Amniotic epithelial cell (primary cell): ENCODE measurements at regions not wholly inside any gene's neighbourhood (a gene's known extent, or its start where the extent isn't known, plus 50 kb on each side); places are given as distances from the start of the nearest gene placed in this dataset.

ENCODE experiments used
- DNase-seq: peaks from one replicate; pipeline ENCODE4 v3.0.0-alpha.2; 2010; ENCODE audit warnings: low read depth

DNA sequence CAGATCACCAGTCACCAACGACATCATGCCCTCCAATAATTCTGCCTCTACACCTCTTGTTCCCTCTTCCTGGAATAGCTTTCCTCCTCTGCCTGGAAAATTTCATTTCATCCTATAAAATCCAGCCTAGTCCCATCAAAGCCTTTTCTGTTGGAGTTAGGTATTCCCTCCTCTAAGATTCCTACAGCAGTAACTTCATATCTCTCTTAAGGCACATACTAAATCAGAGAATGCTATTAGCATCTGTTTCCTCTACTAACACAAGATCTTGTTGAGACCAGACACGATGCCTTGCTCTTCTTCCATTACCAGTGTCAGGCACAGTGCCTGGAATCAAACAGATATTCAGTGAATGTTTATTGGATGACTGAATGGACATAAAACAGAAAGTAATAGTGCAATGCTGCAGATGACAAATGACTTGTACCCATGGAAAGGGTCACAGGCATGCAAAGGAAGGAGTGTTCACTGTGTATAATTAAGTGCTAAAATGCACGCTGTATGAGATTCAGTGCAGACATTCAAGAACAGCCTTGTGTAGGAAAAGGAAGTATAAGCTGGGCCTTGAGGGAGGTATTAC, 342.0 kb upstream of the ACVR2A start:
- no peak for DNase-seq

DNA sequence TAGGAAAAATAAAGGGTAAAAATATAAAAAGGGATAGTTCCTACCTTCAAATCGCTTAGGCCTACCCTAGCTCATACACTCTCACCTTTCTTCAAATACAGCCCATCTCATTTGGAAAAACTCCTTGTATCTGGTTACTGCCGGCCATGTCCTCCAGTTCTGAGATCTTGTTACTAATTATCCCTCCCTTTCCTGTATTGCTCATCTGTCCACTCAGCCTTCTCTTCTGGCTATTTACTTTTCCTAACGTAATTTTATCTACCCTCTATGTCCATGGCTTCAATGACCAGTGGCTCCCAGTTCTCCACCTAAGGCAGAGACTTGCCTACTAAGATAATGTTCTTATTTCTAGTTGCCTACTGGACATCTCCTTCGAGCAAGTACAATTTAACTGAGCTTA, 342.9 kb upstream of the ACVR2A start:
- no peak for DNase-seq

DNA sequence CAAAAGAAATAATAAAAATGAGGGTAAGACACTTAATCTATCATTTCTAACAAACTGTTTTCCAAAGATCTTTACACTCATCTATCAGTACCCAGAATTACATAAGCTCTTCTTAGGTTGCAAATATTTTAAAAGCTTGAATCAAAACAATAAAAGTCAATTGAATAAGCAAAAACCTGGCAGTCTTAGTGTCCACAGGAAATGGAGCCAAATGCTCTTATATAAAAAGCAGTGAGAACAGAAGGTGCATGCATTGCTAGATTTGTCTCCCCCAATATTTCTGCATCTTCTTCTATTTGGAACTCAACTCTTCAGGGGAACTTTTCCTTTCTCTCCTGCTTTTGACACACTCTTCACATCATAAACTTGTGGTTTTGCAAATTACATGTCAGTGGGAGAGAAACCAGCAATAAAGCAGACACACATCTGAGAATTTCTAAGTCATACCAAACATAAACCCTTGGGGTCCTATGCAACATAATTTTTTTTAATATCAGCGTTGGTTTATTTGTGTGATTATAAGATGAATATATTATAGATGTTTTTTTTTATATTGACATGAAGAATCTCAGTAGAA, 343.9 kb upstream of the ACVR2A start:
- DNase-seq = no peak

DNA sequence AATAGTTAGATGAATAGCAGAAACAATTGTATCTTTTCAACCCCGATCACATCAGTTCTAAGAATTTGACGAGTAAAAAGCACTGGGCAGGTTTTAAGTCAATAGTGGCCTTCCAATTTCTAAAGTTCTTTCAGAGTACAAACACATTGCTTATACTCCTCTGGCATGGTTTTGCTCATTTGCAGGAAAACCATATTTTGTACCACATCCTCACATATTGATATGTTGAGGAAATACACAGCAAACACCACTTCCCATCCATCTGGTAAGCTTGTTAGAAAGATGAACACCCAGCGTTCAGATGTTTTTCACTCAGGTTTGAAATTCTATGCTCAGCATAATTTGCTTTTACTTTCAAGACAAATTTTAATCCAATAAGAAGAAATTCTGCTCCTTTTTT, 344.6 kb upstream of the ACVR2A start:
- no peak for DNase-seq

DNA sequence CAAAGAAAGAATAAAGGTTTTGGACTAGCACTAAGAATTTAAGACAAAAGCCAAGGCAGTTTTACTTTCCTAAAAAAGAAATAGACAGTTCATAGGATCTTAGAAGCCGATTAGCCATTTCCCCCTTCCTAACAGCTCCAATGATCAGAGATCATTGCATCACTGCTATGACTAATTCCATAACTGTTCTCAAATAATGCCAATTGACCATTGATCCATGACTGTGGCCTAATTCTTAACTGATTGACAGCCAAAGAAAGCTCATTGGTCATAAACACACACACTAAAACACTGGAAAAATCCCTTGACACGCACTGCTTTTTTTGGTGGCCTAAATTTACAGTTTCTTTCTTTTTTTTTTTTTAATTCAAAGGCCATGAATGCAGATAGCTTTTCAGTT, 345.0 kb upstream of the ACVR2A start:
- no peak for DNase-seq

DNA sequence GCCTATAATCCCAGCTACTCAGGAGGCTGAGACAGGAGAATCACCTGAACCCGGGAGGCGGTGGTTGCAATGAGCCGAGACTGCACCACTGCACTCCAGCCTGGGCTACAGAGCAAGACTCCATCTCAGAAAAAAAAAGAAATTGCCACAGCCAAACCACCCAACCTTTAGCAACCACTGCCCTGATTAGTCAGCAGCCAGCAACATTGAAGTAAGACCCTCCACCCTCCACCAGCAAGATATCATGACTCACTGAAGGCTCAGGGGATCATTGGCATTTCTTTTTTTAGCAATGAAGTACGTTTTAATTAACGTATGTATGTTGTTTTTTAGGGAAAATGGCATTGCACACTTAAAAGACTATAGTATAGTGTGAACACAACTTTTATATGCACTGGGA, 349.1 kb upstream of the ACVR2A start:
- peak; percentile 8 for DNase-seq

DNA sequence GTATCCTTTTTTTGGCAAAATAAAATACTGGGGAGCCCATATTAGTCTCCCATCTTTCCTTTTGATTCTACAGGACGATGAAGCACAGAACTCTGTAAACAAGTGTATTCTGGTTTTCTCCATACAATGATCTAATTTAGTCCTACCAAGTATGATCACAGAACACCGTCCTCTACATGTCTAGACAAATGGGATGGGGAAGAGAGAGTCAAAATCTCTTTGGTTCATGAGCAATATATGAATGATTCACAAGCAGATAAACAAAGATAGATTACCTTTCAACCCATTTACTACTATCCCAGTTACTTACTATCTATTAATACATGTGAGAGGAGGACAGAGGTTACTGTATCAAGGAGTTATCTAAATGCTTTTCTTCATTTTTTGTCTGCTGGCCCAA, 352.4 kb upstream of the ACVR2A start:
- no peak for DNase-seq

DNA sequence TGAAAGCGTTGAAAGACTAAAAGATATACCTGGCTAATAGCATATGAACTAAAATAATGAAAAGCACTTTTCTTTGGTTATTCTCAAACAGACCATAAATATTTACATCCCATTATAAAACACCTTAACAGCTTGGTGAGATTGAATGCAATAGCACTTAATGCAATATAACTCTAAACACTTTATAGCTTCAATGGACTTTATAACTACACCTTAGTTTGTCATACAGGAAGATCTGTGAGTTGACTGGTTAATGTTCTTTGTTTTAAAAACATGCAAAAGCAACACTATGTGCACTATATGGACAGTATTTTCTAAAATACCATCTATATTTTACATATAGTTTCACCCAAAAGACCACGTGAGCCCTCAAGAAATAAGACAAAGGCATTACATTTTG, 353.3 kb upstream of the ACVR2A start:
- no peak for DNase-seq

DNA sequence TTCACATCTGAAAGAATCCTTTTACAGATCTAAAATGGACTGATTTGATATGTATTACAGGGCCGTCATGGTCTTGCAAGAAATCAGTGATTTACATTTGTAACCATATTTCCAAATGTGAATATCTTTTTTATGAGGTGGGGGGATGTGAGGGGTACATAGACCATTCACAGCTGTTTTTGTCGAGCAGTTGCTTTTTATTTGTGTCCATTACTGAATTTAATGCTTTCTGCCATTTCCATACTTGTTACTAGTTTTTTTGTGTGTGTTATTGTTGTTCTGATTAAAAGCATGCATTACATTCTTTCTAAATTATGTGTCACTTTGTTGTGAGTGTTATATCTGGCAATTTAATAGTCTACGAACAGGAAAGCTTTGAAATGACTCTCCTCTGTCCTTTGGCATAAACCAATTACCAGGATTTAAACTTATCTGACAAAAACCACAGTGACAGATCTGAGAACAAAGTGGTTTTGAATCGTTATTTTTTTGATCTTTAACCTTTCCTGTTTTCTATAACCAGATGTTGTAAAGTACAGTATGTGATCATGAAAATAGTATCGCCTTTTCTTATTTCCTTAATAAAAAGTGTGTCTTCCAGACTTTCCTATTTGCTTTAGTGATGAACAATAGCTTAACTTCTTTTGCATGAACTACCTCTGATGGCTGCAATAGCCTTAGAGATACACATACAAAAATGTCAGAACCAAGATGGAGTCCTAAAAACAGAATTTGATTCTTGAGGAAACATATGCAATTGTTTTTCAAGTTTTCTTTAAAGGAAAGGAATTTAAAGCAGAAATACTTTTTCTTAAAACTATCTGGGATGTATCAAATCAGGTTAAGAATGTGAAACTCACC, 354.2 kb upstream of the ACVR2A start:
- no peak for DNase-seq

DNA sequence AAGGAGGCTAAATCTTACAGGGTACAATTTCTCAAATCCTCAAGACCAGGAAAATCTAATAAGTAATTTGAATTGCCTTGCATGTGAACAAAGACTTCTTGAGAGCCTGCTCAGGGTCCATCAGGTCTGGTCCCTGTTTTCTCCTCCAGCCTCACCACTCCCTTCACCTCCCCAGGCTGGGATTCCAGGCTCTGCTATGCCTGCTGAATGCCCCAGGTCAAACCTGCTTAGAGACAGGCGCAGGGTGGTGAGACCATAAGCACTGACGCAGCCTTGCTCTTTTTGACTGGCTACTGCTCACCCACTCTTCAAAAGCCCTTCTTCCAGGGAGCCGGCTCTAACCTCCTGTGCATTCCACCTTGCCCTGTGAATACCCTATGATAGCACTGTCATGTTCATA, 356.4 kb upstream of the ACVR2A start:
- no peak for DNase-seq

DNA sequence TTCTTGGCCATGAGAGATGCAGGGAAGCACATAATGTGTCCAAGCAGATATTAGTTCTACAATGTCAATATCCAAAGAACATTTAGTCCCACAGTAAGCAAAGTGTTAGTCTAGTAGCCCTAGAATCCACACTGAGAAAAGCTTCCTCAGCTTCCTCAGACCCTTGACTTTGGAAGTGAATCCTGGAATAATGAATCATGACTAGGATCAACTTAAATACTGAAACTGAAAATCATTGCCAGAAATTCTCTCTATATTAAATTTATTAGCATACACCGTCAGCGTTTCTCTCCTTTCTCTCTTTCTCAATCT, 356.9 kb upstream of the ACVR2A start:
- DNase-seq = no peak

DNA sequence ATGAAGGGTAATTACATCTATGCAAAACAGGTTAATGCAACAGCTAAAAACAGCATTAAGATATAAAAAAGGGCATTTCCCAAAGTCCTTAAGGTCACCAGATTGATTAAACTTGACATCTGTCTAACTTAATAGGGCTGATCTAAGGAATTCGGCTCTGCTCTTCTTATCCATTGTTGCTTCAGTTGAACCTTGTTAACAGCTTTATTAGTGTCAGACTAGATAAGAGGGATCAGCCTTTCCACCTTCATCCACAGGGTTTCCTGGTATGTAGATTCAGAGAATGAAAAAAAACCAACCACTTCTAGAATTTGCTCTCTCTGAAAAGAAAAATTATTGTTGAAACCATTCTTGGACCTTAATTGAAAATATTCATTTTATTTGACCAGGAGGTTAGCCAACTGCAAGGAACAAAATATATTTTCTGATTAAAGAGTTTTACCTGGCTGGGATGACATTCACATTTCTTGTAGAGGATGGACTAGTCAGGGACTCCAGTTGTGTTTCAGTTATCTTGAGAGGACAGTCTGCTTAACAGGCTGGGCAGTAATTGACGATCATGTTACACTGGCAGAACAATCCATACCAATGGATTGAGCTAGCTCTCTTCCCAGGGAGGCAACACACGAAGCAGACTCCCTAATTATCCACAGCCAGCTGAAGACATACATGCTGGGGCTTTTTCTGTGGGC, 357.4 kb upstream of the ACVR2A start:
- DNase-seq = no peak

DNA sequence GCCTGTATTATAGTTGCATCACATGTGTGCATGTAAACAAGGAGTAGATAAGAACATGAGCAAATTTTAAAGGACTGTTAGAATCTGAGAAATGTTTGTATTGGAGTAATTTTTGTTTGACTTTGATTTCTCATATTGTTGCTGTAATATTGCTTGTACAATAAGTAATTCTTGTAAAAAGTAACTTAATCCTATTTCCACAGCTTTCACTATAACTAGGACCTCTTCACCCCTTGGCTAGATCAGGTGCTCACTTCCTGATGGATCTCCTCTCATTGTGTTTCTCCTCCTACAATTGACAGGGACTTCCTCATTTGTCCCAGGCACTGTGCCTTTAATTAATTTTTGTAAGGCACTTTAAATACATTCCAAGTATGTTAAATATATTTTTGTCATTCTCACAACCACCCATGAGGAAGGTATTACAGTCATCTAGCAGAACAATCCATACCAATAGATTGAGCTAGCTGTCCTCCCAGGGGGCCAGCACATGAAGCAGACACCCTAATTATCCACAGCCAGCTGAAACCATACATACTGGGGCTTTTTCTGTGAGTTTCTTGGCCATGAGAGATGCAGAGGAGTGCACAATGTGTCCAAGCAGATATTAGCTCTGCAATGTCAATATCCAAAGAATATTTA, 359.5 kb upstream of the ACVR2A start:
- no peak for DNase-seq

DNA sequence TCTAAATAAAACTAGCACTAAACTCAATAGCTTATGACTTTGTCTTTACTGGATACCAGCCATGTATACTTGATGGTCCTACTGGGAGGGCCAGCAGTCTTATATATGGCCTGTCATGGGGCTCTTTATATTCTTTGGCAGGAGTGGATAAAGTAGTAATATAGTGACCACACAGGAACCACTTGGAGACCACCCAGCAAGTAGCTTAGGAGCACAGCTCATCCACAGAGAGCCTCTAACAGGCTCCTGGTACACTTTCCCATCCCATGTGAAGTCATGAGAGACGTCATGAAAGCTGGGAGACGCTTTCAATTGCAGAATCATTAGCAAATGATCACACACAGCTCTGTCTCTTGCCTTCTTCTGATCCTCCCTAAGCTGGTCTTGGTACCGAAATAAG, 360.9 kb upstream of the ACVR2A start:
- no peak for DNase-seq

DNA sequence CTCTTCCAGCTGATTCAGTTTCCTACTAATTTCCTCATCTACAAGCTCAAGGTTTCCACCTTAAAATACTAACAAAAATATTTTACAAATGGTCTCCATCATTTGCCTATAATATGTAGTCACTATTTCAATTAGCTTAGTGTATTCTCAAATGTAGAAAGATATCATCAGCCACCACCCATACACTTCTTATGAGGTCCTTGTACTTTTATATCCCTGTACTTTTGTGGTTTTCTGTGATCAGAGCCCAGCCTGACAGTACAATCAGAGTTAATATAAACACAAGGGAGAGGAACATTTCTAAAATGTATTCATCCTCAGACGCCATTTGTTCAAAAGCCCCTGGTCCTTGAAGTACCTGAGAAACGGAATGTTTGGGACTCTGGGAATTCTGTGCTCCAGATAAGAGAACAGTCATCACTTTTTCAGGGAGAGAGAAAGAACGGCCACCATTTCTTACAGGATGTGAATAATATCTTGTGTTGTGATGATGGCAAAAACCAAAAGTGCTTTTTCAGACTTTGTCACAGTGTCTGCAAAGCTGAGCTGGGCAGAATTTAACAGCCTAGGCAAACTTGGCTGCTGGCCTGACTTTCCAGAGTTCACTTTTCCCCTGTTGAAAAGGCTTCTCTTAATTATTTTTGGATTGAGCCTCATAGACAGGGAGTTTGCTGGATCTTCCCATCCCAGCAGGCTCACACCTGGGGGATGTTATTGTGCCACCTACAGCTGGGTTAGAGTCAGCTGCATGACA, 361.7 kb upstream of the ACVR2A start:
- no peak for DNase-seq

DNA sequence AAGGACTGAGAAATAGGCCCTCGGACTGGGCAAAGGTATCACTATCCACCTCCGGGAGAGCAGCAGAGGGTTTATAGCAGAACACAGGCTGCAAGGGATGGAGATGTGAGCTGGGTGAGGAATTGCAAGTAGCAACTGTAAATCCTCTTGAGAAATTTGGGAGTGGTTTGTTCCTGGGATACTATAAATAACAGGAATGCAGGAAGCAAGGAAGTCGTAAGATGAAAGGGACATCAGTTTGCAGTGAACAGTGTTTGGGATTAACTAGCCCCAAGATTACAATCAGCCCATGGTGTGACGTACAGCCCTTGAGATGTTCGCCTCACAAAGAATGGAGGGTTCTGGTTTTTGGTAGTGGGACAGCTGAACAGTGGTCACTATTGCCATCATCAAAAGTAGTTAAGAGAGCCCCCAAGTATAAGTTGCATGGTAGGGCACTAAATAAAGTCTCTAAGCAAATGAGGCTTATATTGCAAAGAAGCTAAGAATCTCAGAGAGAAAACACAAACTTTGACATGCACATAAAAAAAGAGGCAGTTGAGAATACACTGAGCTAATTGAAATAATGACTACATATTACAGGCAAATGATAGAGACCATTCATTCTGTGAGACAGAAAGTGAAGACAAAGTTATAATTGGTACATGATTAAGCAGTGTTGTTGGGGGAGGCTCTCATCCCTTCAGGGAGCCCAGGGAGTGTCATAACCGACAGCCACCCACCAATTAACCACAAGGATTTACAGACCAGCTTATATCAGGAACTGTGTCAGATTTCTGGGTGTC, 362.5 kb upstream of the ACVR2A start:
- peak; percentile 24 for DNase-seq

DNA sequence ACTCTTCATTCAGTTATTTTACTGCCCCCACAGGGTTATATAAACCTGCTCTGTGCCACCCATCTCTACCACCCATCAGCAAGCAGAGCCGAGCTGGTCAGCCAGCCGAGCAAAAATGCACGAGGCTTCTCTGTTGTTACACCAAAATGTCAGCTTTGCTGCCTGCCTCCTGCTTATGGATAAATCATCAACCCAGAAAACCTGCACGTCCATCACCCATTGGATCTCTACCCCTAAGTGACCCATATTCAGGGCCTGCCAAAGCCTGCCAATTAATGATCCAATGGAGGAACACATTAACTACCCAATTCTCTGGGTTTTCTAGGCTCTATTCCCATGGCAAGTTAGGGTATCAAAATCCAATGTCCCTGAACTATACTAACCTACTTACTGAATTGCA, 365.5 kb upstream of the ACVR2A start:
- no peak for DNase-seq

DNA sequence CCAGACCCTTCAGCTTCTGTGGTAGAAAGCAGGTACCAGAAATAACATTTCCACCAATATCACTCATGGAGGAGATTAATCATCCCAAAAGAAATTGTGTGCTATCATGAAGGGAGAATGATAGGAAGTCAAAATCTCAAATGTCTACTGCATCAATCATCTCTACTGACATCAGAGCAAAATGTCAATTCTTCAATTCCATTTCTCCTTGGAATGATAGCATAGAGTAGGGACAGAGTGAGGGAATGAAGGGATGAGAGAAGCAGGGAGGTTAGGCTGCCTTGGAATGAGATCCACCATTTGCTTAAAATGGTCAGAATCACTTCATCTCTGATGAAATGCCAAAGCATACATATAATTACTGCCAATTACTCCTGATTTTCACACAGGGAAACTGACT, 371.8 kb upstream of the ACVR2A start:
- DNase-seq = no peak

DNA sequence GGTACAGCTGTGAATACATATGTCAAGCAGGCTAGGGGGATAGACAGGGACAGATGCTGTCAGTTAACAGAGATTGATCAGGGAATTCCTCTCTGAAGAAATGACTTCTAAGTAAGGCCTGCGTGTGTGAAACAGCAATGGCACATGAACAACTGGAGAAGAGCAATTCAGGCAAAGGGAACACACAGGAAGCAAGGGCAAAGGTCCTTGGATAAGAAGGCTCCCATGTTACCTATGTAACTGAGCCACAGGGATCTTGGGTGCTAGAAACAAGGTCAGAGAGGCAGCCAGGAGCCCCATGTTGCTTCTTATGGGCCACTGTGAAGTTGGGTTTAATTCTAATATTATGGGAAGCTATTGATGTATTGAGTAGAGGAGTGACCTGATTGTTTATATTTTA, 373.7 kb upstream of the ACVR2A start:
- DNase-seq = no peak

DNA sequence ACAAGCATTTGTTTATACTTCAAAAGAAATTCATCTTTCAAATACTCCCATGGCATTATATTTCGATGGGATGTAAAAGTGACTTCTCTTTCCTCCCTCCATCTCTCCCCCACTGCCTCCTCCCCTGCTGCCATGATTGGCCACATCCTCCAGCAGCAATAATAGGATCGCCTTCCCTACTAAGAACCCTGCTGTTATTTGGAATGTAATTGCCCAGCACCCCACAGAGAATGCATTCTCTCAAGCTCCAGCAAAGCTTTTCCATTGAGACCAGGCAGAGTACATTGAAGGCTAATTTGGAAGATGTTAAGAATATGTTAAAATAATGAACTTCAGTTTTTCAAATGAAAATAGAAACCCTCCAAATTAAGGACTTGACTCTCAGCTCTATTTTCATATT, 375.4 kb upstream of the ACVR2A start:
- DNase-seq = no peak

DNA sequence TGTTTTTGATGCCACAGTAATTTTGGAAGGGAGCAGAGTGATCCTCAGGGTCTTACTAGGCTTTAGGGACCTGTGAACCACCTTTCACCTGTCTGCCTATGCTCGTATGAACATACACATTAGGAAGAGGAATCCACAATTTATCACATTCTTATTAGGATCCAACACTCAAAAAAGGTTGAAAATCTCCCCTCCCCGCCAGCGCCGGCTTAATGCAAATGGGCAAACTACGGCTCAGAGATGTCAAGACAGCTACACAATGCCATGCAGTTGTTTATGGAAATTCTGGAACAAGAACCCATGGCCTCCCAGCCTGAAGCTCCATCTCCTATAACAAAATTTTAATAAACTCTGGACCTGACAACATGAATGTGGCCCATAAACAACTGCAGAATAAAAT, 375.9 kb upstream of the ACVR2A start:
- DNase-seq = no peak
